SH-SY5Y (cell line): ENCODE measurements at regions not wholly inside any gene's neighbourhood (a gene's known extent, or its start where the extent isn't known, plus 50 kb on each side); places are given as distances from the start of the nearest gene placed in this dataset.

Experiments
- GATA2 ChIP-seq: IDR thresholded peaks from 2 replicates; pipeline ENCODE4 v1.6.1; 2011; ENCODE audit warnings: mild to moderate bottlenecking, low read depth, low read length
- GATA3 ChIP-seq: IDR thresholded peaks from 2 replicates; pipeline ENCODE4 v1.6.1; 2011; ENCODE audit warnings: low read depth, mild to moderate bottlenecking, low read length, moderate library complexity

GRCh38 chr3:182713111-182713510 is 80.2 kb upstream of the ATP11B start:
- no peak for TF ChIP-seq GATA2
- TF ChIP-seq GATA3 = no peak
